ENCODE measurements at regions not wholly inside any gene's neighbourhood (a gene's known extent, or its start where the extent isn't known, plus 50 kb on each side); places are given as distances from the start of the nearest gene placed in this dataset.
"Not testable (repeated sequence)": the region's sequence is repeated elsewhere in the genome, so short reads cannot be mapped to it uniquely, and the experiment has no call there.

DNA sequence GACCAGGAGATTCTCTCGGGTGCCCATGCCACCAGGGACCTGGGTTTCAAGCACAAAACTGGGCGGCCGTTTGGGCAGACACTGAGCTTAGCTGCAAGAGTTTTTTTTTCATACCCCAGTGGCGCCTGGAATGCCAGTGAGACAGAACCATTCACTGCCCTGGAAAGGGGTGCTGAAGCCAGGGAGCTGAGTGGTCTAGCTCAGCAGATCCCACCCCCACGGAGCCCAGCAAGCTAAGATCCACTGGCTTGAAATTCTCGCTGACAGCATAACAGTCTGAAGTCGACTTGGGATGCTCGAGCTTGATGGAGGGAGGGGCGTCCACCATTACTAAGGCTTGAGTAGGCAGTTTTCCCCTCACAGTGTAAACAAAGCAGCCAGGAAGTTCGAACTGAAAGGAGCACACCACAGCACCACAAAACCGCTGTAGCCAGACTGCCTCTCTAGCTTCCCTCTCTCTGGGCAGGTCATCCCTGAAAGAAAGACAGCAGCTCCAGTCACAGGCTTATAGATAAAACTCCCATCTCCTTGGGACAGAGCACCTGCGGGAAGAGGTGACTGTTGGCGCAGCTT is 157.7 kb downstream of the GIPC2 start:
- not testable (repeated sequence) for DNase-seq

DNA sequence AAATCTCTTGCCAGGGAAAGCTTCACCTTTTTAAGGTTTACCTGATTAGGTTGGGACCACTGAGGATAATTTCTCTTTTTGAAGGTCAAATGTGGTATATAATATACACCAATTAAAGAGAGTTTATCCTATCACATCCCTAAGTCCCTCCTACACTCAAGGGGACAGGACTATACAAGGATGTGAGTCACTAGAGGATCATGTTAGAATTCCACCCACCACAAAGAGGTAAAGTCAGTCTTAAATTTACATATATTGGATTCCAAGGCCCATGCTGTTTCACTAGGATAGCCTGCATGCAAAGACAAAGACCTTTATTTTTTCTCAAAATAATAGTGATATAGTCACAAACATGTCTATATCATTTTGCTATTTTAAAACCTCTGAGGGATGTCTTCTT is 164.4 kb downstream of the GIPC2 start:
- DNase-seq, result no peak

DNA sequence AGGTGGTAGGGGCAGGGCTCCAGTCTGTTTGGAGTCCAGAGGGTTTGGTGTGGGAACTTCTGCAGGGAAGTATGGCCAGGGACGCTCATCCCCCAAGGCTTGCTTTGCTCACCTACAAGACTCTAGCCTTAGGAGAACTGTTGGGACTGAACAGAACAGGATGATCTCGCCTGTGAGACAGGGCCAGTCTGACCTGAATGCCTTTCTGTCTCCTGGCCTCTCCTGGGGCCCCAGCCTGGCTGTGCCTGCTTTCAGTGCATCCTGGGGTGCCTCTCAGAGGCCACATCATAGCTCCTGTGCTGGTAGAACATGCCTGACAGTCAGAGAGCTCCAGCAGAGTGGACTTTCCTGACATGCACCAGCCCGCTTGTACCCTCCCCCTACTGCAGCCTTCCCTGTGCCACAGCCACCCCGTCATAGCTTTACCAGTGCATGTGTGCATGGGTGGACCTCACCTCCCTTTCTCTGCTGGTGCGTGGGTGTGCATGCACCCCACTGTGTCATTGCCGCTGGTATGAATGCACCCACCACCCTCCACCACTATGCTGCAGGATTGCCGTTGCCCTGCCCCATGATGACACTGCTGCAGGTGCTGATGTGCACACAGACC is 165.8 kb downstream of the GIPC2 start:
- DNase-seq, result no peak

DNA sequence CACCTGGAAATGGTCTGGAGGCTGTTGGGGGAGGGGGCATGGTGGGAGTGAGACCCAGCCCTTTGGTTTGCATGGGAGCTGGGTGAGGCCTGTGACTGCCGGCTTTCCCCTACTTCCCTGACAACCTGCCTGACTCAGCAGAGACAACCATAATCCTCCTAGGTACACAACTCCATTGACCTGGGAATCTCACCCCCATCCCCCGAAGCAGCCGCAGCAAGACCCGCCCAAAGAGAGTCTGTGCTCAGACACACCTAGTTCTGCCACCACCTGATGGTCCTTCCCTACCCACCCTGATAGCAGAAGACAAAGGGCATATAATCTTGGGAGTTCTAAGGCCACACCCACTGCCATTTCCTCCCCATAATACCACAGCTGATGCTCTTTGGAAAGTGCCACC is 168.6 kb downstream of the GIPC2 start:
- DNase-seq, result no peak

DNA sequence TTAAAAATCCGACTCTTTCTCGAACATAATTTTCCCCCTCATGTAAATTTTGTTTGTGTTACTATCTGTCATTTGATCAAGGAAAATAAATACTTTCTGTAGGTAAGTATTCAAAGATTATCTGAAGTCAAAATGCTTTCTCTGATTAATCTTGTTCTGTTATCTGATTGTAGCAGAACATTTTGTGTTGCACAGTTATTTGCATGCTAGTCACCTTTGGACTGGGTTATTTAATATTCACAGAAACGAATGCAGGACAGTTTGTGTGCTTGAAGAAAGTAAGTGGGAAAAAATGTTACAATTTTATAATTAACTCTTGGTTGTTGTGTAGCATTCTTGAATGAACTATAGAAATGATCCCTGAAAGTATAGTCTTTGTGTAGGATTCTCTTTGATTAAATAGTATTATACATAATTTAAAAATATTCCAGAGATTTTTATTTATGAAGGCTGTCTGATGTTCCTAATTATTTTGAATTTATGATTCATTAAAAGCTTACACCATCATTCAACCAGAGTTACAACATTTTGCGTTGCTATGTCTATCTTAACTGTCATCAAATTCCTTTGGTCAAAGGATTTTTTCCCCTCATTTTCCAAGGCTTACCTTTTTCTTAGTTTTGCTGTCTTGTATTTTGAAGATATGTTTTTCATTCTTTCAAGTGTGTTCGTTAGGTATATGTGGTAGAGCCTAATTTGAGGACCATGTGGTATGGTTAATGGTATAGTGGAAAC is 176.6 kb downstream of the GIPC2 start:
- DNase-seq, result no peak

DNA sequence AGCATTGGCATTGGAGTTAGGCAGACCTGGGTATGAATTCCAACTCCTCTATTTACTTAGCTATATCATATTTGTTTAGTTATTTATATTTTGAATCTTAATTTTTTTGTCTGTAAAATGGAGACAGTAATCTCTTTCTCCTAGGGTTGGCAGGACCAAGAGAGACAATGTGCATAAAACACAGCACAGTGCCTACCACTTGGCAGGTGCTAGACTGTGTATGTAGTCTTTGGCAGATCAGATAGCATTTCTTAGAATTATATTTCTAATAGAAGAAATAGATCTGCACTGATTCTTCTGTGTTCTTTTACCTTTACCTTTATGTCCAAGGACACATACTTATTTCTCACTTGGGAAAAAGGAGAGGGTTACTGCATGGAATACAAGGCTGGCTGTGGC is 177.2 kb downstream of the GIPC2 start:
- DNase-seq, result no peak

DNA sequence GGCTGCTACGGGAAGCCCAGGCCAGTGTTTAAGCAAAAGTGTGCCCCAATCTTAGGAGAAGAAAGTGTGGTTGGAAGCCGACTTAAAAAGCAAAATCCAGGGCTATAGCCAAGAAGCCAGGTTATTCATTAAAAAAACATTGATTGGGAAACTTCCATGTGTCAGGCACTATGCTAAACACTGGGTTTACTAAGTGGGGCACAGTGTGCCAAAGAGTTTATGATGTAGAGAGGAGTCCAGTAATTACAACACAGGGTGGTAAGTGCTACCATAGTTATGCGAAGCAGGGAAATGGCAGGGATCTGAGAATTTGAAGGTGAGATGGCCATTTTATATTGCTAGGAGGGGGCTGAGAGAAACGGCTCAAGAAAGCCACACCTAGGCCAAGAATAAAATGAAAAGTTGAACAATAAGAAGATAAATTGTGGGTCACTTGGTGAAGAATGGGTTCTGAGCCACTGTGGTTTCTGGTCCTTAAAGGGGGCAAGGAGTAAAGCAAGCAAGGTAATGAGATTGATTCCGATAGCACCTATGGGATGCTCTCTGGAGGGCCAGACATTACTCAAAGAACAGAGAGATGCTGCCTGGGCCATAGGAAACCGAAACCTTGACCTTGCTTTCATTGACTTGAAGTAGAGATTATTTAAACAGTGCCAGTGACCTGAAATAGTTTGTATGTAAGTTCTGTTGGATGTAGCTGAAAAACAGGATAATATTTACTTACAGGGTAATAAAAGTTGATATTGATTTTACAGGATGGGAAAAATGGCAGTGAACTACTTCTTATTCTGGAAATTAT is 177.8 kb downstream of the GIPC2 start:
- DNase-seq, result no peak

DNA sequence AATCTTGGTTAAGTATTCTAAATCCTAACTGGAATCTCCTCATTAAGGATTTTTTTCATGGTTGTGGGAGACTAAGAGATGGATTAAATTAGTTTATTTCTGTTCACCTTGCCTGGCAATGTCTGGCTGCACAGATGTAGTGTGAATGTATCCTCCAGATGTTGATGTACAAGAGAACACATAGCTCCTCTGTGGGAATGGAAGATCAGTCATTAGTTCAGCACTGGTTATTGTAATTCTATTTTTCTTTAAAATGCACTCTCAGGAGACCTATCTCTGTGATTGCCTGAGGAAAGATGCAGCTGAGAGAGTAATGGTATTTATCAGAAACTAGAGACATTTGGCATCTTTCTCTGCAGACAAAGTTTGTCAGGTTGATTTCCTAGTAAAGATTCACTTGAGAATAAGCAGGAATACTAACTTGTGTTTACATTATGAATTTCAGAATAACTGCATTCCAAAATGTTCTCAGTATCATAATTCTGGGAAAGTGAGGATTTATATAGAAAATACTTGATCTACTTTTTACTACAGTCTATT is 178.6 kb downstream of the GIPC2 start:
- no peak for DNase-seq

DNA sequence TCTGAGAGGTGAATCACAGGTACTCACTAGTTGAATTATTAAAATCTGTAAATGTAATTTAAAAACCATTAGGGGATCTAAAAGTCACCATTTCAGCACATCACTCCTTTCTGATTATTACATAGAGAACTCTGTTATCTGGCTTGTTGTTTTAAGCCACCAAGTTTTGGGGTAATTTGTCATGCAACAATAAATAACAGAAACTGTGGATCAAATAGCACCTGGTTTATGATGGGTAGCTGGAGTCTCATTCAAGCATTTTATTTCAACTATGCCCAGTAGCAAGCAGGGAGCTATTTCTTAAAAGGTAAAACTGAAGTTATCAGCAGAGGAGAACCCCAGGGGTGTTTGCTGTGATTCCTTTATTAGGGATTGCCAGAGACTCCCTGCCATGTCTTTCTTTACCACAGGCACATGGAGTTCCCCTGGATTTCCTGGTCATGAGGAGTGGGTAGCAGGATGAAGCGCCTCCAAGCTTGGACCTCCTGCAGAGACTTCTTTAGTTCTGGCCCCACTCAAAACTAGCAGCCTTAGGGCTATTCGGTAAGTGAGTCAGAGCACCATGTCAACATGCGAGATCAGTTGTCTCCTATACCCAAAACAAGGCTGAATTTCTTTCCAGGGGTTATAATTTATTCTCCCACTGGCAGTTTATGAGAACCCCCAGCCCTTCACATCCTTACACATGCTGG is 179.2 kb downstream of the GIPC2 start:
- no peak for DNase-seq

DNA sequence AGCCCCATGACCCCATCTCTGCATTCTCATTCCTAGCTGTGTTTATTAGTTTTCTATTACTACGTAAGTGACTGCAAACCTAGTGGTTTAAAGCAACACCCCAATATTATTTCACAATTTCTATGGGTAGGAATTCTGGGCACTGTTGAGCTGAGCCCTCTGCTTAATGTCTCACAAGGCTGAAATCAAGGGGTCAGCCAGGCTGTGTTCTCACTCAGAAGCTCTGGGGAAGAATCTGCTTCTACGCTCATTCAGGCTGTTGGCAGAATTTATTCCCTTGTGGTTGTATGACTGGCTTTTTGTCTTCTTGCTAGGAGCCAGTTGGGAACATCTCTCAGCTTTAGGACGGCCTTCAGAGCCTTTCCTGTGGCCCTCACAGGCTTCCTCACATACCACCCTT is 181.0 kb downstream of the GIPC2 start:
- DNase-seq, result no peak

DNA sequence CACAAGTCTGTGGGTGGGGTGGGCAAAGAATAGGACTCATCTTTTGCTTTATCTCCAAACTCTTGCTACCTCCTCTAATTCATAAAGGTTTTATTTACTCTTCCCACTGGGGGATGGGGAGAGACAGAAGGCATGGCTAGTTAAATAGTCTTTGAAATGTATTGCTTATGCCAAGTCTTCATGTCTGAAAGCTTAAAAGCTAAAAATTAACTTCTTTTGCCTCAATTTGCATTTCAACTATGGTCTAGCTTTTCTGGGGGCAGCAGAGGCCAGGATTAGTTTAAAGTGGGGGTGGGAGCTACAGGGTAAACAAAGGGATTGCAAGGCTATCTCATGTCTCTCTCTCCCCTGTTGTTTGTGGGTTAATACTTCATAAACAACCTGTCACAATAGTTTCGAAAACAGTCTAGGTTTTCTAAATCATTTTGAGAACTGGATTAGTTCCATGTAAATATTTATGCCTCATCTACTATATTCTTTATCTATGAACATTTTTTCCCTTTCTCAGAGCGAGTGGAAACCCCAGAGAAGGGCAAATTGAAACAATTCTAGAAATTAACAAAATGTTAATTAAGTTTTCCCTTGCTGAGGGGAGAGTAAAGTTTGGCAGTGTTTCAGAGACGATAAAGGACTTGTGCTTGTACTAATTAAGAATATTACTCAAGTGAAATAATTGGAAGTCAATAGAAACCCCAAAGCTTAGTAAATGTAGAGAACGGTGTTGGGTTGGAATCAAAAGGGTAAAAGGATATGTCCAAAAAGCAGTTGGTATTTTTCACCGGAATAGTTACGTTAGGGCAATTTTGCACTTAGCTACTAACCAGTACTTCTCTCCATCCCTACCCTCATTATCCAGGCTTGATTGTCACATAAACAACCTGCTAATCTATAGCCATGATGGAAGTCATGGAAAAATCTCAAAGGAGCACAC is 182.2 kb downstream of the GIPC2 start:
- no peak for DNase-seq

DNA sequence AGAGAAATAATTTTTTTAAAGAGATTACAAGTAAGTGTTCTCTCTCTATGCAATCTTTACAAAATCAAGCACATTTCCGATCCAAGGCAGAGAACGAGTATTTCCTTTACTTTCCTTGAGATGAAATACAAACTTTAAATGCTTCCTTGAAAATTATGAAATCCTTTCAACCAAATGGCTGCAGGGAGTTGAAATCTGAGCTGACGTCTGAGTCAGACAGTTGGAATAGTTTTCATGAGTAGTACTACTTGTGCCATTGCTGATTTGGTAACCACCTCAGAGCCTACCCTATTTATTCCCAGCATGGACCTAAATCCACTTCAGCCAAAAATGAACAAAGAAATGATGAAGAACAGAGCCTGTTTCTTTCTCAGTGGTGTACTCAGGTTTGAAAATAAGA is 183.6 kb downstream of the GIPC2 start:
- no peak for DNase-seq

DNA sequence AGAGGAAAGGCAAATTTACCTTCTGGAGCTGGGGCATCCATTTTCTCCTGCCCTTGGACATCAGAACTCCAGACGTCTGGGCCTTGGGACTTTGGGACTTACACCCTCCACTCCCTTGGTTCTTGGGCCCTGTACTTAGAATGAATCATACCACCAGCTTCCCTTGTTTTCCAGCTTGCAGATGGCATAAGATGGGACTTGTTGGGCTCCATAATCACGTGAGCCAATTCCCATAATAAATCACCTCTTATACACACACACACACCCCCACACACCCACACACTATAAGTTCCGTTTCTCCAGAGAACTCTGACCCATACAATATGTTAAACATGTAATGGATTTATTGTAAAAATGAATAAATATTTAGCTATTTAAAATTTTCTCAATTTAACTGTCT is 185.7 kb downstream of the GIPC2 start:
- DNase-seq, result no peak

DNA sequence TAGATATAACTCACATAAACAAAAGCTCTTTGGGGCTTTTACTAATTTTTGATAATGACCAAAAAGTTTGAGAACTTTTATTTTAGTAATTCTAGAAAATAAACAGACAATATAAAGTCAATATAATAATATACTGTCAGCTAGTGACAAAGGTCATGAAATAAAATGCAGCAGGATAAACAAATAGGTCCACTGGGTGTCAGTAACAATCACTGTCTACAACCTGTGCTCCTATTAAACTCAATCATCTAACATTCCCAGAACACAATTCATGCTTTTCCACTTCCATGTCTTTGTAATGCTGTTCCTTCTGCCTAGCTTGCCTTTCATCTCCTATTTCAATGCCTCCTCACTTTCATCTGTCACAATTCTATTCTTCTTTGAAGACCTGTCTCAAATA is 186.1 kb downstream of the GIPC2 start:
- no peak for DNase-seq

DNA sequence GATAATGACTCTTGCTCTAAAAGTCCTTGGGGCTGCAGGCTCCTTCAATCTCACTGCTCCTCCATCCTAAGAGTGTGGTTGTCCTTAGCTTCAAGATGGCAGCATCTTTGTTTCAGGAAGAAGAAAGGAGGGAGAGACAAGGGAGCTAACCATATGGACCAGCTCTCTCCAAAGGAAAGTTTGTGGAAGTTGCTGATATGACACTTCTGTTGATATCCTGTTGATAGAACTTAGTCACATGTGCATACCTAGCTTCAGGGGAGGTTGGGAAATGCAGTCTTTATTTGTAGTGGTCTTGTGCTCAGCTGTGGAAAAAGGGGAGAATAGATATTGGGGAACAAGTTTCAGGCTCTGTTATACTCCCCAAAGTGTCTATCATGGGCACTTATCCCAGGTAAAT is 186.9 kb downstream of the GIPC2 start:
- DNase-seq, result no peak

DNA sequence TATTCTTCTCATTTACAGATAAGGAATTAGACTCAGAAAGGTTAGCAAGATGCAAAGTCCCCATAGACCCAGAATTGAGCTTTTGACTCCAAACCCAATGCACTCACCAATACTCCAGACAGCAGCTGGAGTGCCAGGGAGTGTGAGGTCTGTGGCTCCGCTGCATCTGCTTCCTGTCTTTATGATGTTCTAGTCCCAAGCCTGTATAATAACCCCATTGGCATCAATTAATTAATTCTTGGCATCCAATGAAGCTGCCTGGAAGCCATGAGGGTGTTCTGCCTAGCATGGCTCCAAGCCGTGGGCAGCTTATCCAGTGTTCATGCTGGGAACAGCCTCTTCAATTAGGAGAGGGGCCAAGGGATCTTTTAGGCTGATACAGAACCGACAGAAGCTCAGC is 188.7 kb downstream of the GIPC2 start:
- no peak for DNase-seq

DNA sequence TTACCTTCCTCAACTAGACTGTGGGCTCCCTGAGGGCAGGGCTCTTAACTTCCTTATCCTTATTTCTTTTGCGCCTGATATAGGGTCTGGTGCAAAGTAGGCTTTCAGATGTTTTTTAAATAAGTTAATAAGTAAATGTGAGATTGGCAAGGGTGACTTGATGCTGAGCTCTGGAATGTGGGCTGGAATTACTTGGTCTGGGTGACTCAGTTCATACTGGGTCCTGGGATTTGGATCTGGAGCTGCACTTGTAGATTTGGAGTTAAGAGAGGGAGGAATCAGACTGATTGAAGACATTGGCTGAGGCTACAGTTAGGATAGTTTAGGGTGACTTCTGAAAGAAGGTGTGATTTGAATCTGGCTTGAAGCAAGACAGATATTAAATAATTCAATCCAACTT is 190.9 kb downstream of the GIPC2 start:
- no peak for DNase-seq

DNA sequence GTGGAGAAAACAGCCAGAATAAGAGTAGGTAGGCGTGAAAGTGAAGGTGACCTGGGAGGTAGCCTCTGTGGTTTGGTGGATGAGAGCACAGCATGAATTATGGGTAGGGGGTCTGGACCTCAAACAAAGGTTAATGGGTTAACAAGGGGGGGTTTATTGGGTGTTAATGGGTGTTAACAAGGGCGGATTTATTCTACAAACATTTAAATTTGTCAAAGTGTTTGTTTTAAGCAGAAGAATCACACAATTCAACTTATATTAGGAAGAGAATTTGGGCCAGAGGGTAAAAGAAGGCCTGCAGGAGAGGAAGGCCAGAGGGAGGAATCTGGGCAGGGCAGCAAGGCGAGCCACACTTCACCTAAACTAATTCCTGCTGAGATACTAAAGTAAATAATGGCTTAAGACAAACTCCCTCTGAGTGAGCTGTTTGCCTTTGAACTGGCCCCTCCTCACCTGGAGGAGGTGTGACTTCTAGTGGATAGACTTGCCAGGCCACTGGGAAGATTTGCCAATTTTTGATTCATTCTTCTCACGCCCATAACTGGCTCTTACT is 191.7 kb downstream of the GIPC2 start:
- no peak for DNase-seq

DNA sequence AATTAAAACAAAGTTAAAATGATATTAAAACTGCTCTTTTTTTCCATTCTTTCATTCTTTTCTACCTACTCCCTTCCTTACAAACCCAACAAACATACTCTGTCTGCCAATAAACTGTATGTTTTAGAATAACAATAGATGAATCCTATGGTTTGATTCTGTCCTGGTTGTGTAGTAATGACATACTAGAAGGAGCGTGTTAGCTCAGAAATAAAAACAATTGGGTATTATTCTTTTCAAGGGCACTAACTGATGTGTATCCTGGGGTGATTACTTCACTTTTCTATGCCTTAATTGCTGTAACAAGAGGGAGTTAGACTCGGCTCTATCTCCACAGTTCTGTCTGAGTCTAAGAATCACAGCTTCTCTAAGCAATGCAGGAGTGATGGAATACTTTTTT is 194.4 kb downstream of the GIPC2 start:
- DNase-seq, result no peak

DNA sequence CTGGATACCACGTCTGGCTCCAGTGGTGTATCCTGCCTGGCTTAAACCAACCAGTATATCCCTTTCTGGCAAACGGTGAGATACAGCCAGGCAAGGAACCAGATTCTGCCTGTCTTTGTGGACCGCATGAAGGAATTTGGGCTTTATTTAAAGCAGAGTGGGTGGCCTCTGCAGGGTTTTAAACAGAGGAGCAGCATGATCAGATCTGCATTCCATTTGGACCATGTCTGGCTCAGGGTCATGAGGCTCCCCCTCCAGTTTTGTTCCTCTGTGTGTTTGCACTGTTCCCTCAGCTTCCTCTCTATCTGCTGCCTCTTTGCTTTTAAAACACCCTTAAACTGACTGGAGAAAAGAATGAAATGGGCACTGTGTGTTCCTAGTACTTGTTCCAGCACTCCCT is 195.0 kb downstream of the GIPC2 start:
- no peak for DNase-seq

DNA sequence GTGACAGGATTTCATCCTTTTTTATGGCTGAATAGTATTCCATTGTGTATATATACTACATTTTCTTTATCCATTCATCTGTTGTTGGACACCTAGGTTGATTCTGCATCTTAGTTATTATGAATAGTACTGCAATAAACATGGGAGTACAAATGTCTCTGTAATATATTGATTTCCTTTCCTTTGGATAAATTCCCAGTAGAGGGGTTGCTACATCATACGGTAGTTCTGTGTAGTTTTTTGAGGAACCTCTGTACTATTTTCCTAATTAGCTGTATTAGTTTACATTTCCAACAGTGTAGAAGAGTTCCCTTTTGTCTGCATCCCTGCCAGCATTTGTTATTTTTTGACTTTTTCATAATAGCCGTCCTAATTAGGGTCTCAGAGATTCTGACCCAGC is 201.3 kb downstream of the GIPC2 start:
- no peak for DNase-seq
